ENCODE measurements at regions not wholly inside any gene's neighbourhood (a gene's known extent, or its start where the extent isn't known, plus 50 kb on each side); places are given as distances from the start of the nearest gene placed in this dataset.
A peak's percentile ranks its signal among the peaks of the same experiment; 100 is the strongest.

GRCh38 chr16:86396901-86397311, 113.4 kb upstream of the FOXF1 start:
- H3K4me3 ChIP-seq (replicated peaks; ENCODE audit: low read depth, low read length) = peak overlapping the region; percentile 15; the same call in 1 of the 2 replicates
- no peak for TF ChIP-seq CTCF (IDR thresholded peaks at IDR 0.05; ENCODE audit: low read depth, low read length, missing control alignments)
- peak; percentile 93 for DNase-seq (ENCODE audit: extremely low read depth, low read depth)

- H3K4me3 ChIP-seq (replicated peaks; ENCODE audit: low read depth, low read length) = no peak overlapping the region
- DNase-seq (ENCODE audit: extremely low read depth, low read depth) = no peak
- no peak for TF ChIP-seq CTCF (IDR thresholded peaks at IDR 0.05; ENCODE audit: low read depth, low read length, missing control alignments)
Observed at GRCh38 chr16:86398201-86398600, 112.1 kb upstream of the FOXF1 start.

- TF ChIP-seq CTCF (IDR thresholded peaks at IDR 0.05; ENCODE audit: low read depth, low read length, missing control alignments) = no peak
- no peak overlapping the region for H3K4me3 ChIP-seq (replicated peaks; ENCODE audit: low read depth, low read length)
- DNase-seq (ENCODE audit: extremely low read depth, low read depth) = no peak
Observed at GRCh38 chr16:86398622-86399021, 111.7 kb upstream of the FOXF1 start.

- no peak for DNase-seq (ENCODE audit: extremely low read depth, low read depth)
- no peak for TF ChIP-seq CTCF (IDR thresholded peaks at IDR 0.05; ENCODE audit: low read depth, low read length, missing control alignments)
- no peak overlapping the region for H3K4me3 ChIP-seq (replicated peaks; ENCODE audit: low read depth, low read length)
Observed at GRCh38 chr16:86401126-86401525, 109.2 kb upstream of the FOXF1 start.

- no peak for TF ChIP-seq CTCF (IDR thresholded peaks at IDR 0.05; ENCODE audit: low read depth, low read length, missing control alignments)
- DNase-seq (ENCODE audit: extremely low read depth, low read depth) = no peak
- H3K4me3 ChIP-seq (replicated peaks; ENCODE audit: low read depth, low read length) = no peak overlapping the region
Observed at GRCh38 chr16:86403085-86403484, 107.2 kb upstream of the FOXF1 start.

- no peak for DNase-seq (ENCODE audit: extremely low read depth, low read depth)
- no peak for TF ChIP-seq CTCF (IDR thresholded peaks at IDR 0.05; ENCODE audit: low read depth, low read length, missing control alignments)
- H3K4me3 ChIP-seq (replicated peaks; ENCODE audit: low read depth, low read length) = no peak overlapping the region
Observed at GRCh38 chr16:86403541-86404163, 106.7 kb upstream of the FOXF1 start.

- no peak overlapping the region for H3K4me3 ChIP-seq (replicated peaks; ENCODE audit: low read depth, low read length)
- no peak for DNase-seq (ENCODE audit: extremely low read depth, low read depth)
- no peak for TF ChIP-seq CTCF (IDR thresholded peaks at IDR 0.05; ENCODE audit: low read depth, low read length, missing control alignments)
Observed at GRCh38 chr16:86404678-86405077, 105.6 kb upstream of the FOXF1 start.
